ENCODE measurements at regions not wholly inside any gene's neighbourhood (a gene's known extent, or its start where the extent isn't known, plus 50 kb on each side); places are given as distances from the start of the nearest gene placed in this dataset.

DNA sequence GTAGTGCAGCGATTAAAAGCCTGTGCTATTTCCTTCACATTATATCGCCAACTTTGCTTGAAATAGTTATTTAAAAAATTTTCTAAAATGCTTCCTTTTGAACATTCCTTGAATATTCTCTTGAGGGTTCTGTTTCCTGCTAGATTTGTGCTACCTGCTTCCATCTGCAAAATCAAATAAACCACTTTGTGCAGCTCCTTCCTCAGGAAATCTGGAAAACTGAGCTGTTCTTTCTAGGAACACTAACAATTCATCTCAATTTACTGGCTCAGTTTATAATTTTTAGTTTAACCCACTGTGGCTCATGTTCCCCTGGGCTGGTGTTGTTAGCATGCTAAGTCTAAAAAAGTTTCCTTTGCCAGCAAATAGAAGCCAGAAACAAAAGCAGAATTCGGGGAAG, 88.1 kb upstream of the LCORL start:
- TF ChIP-seq, protein P1, sequence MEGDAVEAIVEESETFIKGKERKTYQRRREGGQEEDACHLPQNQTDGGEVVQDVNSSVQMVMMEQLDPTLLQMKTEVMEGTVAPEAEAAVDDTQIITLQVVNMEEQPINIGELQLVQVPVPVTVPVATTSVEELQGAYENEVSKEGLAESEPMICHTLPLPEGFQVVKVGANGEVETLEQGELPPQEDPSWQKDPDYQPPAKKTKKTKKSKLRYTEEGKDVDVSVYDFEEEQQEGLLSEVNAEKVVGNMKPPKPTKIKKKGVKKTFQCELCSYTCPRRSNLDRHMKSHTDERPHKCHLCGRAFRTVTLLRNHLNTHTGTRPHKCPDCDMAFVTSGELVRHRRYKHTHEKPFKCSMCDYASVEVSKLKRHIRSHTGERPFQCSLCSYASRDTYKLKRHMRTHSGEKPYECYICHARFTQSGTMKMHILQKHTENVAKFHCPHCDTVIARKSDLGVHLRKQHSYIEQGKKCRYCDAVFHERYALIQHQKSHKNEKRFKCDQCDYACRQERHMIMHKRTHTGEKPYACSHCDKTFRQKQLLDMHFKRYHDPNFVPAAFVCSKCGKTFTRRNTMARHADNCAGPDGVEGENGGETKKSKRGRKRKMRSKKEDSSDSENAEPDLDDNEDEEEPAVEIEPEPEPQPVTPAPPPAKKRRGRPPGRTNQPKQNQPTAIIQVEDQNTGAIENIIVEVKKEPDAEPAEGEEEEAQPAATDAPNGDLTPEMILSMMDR (IDR thresholded peaks at IDR 0.05; ENCODE audit: low read depth, low read length, poor library complexity, severe bottlenecking): no peak
- no peak for TF ChIP-seq EZH2phosphoT487 (IDR thresholded peaks at IDR 0.05; ENCODE audit: borderline replicate concordance, low read length)

Measured in DOHH2 (cell line).